HepG2 (cell line): ENCODE measurements at regions not wholly inside any gene's neighbourhood (a gene's known extent, or its start where the extent isn't known, plus 50 kb on each side); places are given as distances from the start of the nearest gene placed in this dataset.

Experiments used
- CREM ChIP-seq, 2 experiments: sonication (generic) in 1 of 2; formaldehyde crosslinking in 1 of 2; IDR thresholded peaks; 2 replicates each; pipeline versions ENCODE4 v1.4.0 to v1.6.1; 2016 to 2020; ENCODE audit warnings: antibody characterized with exemption in 1 of 2, mild to moderate bottlenecking in 1 of 2, missing genetic modification reagents in 1 of 2
- EHMT2 ChIP-seq: fragments of 200-600 bp; sonication (generic); IDR thresholded peaks from 2 replicates; pipeline ENCODE4 v1.7.0; 2017; ENCODE audit warnings: antibody characterized with exemption, low read depth, low read length, borderline replicate concordance
- KLF12 ChIP-seq: sonication (generic); formaldehyde crosslinking; IDR thresholded peaks from 2 replicates; pipeline ENCODE4 v1.4.0; 2020; ENCODE audit warnings: missing genetic modification reagents, borderline replicate concordance
- NFIC ChIP-seq: IDR thresholded peaks from 2 replicates; pipeline ENCODE4 v1.6.1; 2012; ENCODE audit warnings: mild to moderate bottlenecking, low read length, inconsistent platforms
- POLR2AphosphoS5 ChIP-seq: IDR thresholded peaks from 2 replicates; pipeline ENCODE4 v1.6.1; 2012; ENCODE audit warnings: low read depth, low read length
- SIN3A ChIP-seq: IDR thresholded peaks from 2 replicates; pipeline ENCODE4 v1.6.1; 2011; ENCODE audit warnings: low read depth, mild to moderate bottlenecking, control low read depth, low read length, borderline replicate concordance
- SP1 ChIP-seq, 2 experiments: fragments of 450-650 bp in 1 of 2; sonication (generic) in 1 of 2; formaldehyde crosslinking in 1 of 2; IDR thresholded peaks; 2 replicates each; pipeline versions ENCODE4 v1.4.0 to v1.6.1; 2016 to 2020; ENCODE audit warnings: missing genetic modification reagents in 1 of 2
- SPEN ChIP-seq: sonication (generic); formaldehyde crosslinking; IDR thresholded peaks from 2 replicates; pipeline ENCODE4 v1.5.1; 2020; ENCODE audit warnings: low read depth, mild to moderate bottlenecking, missing genetic modification reagents
- ZBTB40 ChIP-seq, 2 experiments: fragments of 450-650 bp in 1 of 2; sonication (generic) in 1 of 2; formaldehyde crosslinking in 1 of 2; IDR thresholded peaks; 2 replicates each; pipeline versions ENCODE4 v1.6.1 to v1.8.0; 2016 to 2022; ENCODE audit warnings: antibody characterized with exemption in 1 of 2, mild to moderate bottlenecking in 1 of 2, missing genetic modification reagents in 1 of 2
- ZNF280D ChIP-seq: sonication (generic); formaldehyde crosslinking; IDR thresholded peaks from 2 replicates; pipeline ENCODE4 v1.5.1; 2020; ENCODE audit warnings: mild to moderate bottlenecking, missing genetic modification reagents
- TF ChIP-seq, protein P1 (sequence below): sonication (generic); formaldehyde crosslinking; conservative IDR thresholded peaks from 2 replicates; pipeline ENCODE4 v1.4.0; 2020; ENCODE audit warnings: missing genetic modification reagents
- TF ChIP-seq, protein P2 (sequence below): sonication (generic); formaldehyde crosslinking; IDR thresholded peaks from 2 replicates; pipeline ENCODE4 v1.5.0; 2020; ENCODE audit warnings: mild to moderate bottlenecking, missing genetic modification reagents, moderate library complexity

DNA sequence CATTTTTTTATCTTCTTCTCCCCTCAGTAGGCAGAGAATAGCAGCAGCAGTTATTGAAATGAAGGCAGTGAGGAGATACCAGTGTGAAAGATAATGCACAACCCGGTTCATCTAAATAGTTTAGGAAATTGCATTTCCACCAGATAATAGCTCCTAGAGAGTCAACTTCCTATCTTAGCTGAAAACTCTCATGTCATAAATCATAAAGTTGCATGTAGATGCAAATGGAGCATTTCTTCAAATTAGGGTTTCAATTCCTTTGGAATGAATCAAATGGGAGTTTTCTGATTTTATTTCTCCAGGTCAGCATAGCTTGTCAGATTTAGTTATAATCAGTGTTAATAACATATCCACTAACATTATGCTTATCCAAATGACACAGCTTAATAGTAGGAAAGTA lies 335.3 kb downstream of the CNTNAP4 start:
- TF ChIP-seq, protein P1, sequence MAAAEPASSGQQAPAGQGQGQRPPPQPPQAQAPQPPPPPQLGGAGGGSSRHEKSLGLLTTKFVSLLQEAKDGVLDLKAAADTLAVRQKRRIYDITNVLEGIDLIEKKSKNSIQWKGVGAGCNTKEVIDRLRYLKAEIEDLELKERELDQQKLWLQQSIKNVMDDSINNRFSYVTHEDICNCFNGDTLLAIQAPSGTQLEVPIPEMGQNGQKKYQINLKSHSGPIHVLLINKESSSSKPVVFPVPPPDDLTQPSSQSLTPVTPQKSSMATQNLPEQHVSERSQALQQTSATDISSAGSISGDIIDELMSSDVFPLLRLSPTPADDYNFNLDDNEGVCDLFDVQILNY (CRISPR knock-in tag), result no peak
- TF ChIP-seq KLF12 (CRISPR knock-in tag), result no peak
- no peak for TF ChIP-seq POLR2AphosphoS5
- no peak for TF ChIP-seq ZBTB40 (IDR thresholded peaks at IDR 0.05)
- no peak for TF ChIP-seq ZBTB40 (CRISPR knock-in tag; IDR thresholded peaks at IDR 0.05)
- no peak for TF ChIP-seq SIN3A
- no peak for TF ChIP-seq NFIC
- no peak for TF ChIP-seq CREM (IDR thresholded peaks at IDR 0.05)
- TF ChIP-seq CREM (CRISPR knock-in tag; IDR thresholded peaks at IDR 0.05), result no peak
- no peak for TF ChIP-seq EHMT2
- TF ChIP-seq, protein P2, sequence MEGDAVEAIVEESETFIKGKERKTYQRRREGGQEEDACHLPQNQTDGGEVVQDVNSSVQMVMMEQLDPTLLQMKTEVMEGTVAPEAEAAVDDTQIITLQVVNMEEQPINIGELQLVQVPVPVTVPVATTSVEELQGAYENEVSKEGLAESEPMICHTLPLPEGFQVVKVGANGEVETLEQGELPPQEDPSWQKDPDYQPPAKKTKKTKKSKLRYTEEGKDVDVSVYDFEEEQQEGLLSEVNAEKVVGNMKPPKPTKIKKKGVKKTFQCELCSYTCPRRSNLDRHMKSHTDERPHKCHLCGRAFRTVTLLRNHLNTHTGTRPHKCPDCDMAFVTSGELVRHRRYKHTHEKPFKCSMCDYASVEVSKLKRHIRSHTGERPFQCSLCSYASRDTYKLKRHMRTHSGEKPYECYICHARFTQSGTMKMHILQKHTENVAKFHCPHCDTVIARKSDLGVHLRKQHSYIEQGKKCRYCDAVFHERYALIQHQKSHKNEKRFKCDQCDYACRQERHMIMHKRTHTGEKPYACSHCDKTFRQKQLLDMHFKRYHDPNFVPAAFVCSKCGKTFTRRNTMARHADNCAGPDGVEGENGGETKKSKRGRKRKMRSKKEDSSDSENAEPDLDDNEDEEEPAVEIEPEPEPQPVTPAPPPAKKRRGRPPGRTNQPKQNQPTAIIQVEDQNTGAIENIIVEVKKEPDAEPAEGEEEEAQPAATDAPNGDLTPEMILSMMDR (CRISPR knock-in tag), result no peak
- TF ChIP-seq ZNF280D (CRISPR knock-in tag), result no peak
- no peak for TF ChIP-seq SP1 (IDR thresholded peaks at IDR 0.05)
- no peak for TF ChIP-seq SP1 (CRISPR knock-in tag; IDR thresholded peaks at IDR 0.05)
- no peak for TF ChIP-seq SPEN (CRISPR knock-in tag)
